ENCODE measurements at regions not wholly inside any gene's neighbourhood (a gene's known extent, or its start where the extent isn't known, plus 50 kb on each side); places are given as distances from the start of the nearest gene placed in this dataset.
A peak's percentile ranks its signal among the peaks of the same experiment; 100 is the strongest.

DNA sequence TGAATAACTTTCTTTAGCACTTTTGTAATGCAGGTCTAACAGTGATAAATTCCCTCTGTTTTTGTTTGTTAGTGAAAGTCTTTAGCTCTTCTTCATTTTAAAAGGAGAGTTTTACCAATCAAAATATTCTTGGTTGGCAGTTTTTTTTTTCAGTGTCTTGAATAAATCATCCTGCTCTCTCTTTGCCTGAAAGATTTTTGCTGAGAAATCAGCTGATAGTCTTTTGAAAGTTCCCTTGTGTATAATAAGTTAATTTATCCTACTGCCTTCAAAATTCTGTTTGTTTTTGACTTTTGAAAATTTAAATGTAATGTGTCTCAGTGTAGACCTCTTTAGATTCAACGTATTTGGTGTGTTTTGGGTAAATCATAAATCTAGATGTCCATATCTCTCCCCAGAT is 205.7 kb upstream of the NXPH2 start:
- DNase-seq (ENCODE audit: extremely low read depth, low read depth): no peak

DNA sequence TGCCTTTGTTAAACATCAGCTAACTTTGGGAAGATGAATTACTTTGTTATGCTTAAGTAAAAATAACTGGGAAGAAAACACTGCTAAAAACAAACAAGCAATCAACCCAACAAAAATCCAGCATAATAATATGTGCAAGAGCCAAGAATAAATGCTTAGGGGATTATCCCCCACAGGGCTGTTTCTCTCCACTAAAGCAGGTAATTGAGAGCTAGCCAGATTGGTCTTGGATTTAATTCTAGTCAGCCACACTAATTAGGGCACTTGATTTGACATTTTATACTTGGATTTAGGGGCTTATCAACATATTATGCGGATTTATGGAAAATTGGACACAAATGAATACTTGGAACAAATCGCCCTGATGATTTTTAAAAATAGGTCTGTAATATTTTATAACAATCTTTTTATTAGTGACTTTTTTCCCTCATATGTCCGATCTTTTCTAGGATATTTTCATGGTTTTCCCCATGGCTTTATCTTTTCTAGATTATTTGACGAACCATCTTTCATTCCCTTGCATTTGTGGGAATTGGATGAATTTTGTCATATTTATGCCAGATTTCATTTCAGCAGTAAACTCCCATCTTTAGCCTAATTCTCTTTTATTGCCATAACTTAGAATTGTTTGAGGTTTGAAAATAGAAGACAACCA is 199.1 kb upstream of the NXPH2 start:
- DNase-seq (ENCODE audit: extremely low read depth, low read depth): no peak

DNA sequence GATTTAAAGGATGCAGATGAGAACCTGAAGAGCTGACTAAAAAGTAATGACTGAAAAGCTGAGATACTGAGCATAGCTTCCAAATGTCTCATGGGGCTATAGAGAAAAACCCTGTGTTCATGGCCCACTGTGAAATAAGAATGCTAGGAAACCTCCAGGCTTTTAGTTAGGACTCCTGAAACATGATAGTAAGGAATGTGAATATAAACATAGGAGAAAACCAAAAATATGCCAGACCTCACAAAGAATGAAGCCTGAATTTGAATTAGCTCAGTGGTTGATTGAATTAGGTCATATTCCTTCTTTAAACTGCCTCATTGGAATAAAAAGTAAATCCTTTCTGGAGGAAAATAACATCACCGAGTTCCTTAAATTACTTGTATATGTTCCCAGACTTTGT is 194.5 kb upstream of the NXPH2 start:
- DNase-seq (ENCODE audit: extremely low read depth, low read depth): no peak

DNA sequence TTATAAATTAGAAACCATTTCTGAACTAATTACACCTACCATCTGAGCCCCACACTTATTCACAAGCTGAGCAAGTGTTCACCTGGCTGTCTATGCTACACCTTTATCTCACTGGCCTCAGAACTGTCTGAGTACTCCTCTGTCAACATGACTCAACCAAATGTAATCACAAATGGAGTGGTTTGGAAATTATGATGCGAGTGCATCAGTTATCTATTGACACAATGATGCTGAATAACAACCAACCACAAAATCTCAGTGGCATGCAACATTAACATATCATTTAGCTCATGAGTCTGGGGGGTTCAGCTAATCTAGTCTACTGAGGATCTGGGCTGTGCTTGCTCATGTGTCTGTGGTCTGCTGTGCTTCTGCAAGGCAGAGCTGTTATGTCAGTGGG is 184.2 kb upstream of the NXPH2 start:
- no peak for DNase-seq (ENCODE audit: extremely low read depth, low read depth)

DNA sequence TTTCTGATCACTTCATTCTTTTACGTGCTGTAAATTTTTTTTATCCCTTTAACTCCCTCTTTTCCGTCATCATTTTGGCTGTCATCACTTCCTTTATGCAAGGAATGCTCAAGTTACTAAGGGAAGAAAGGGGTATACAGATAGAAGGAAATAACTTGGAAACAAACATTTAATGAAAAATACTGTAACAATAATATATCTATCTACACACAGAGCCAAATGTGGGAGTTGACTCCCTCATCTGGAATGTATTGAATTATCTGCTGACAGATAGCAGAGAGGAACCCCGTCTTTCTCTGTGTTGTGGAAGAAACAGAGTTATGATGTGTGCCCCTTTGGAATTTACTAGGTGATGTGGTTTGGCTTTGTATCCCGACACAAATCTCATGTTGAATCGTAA is 182.5 kb upstream of the NXPH2 start:
- no peak for DNase-seq (ENCODE audit: extremely low read depth, low read depth)

DNA sequence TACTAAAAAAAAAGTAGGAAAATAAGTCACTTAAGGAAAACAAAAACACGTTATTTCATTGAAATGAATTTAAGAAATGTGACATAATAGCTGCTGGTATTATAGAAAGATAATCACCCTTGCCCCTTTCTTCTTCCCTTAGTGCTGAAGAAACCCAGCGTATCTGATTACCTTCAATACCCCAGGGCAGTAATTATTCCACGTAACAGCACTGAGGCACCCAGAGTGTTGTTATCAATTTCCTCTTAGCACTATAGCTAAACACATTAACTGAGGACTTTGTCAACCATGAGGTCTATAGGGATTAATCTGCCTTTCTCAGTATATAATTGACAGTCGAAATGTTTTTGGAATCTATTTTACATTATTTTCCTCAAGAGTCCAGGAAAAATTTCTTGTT is 180.0 kb upstream of the NXPH2 start:
- DNase-seq (ENCODE audit: extremely low read depth, low read depth): no peak

DNA sequence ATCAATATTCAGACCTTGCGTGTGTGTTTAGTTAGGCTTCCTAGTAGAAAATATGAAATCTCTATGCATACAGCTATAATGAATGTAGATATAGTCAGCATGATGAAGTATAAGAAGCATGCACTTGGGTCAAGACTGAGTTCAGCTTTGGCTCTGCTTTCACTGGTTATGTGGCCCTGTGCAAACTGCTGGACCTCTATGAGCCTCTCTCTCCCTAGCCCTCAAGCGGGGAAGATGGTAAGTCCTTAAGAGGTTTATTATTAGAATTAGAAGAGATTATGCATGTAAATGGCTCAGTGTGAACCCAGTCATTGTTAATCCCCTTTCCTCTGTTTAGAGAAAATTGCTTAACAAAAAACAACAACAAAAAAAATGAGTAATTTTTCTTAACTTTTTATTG is 178.8 kb upstream of the NXPH2 start:
- DNase-seq (ENCODE audit: extremely low read depth, low read depth): no peak

DNA sequence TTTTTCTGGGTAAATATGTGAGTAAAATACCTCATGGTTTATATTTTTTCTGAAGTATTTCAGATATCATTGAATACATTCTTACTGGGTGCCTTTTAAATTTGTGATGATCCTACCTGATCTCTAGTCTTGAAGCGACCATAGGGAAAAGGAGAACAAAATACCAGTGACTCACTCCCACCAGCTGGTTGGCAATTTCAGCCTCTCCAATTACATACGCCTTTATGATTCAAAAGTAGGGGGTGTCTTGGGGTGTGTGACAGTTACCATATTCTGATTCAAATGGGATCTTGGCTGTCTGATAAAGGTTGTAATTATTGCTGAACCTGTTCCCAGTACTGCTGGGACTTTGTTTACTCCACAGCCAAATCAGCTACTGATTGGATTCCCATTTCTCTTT is 175.9 kb upstream of the NXPH2 start:
- DNase-seq (ENCODE audit: extremely low read depth, low read depth): no peak

DNA sequence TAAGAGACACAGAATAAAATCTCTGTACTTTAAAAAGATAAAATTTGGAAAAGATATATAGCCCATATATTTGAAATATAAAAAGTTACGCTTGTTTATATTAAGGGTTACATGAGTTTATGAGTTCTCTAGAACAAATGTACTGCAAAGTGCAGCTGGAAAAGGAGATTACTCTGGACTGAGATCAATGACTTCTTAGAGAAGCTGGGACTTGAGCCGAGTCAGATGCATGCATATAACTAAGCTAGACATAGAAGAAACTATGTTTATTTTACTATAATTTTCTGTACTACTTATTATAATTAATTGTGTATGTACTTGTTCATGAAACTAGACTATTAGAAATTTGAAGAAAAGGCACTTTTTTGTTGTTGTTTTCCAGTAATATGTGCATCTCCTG is 170.3 kb upstream of the NXPH2 start:
- DNase-seq (ENCODE audit: extremely low read depth, low read depth): no peak

DNA sequence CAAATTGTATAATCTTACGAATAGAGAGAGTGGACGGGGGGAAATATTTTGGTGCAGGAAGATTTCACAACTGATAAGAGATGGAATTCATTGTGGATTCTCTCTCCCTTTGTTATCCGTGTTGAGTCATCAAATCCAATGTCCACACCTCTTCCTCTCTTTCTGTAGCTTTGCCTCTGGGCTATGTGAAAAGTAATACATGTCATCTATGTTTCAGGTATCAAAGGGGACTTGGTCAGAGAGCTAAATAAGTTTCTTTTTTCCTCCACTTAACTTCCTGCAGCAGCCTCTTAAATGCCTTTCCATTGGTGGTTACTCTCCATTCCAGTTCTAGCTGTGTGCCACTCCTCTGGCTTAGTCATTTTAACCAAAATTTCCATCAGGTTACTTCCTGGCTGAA is 169.3 kb upstream of the NXPH2 start:
- DNase-seq (ENCODE audit: extremely low read depth, low read depth): no peak

DNA sequence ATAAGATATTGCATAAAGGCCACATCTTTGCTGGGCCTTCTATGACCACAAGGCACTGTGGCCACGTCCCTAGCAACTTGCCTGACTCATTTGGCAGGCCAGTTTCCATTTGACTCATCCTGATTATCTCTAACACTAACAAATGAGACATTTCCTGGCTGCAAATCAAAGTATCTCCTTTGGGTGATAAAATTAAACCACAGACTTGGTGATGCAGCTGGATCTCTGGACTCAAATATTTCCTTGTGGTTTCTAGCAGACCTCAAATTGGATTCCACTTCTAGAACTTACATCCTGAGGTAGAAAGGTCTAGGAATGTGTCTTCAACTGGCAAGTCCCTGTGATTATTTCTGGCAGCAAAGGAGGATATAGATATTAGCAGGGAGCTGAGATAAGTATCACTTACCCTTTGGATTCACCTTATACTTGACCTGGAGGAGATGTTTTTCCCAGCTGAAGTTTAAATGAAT is 167.9 kb upstream of the NXPH2 start:
- DNase-seq (ENCODE audit: extremely low read depth, low read depth): peak; percentile 53

DNA sequence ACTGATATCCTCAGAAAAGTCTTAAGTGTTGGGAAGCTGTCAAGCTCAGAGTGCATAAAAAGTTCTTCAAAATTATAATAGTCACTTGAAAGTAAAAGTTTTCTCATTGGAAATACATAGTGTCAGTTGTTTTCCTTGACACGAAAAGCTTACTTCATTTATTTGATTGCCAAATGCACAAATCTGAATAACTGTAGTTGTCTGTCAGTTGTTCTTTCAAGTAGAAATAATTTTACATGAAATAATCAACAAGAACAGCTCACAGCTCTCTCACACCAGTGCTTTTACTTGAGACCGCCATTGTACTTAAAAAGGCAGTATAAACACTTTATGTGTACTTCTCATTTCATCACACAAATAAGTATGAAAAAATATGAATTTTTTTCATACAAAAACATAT is 163.3 kb upstream of the NXPH2 start:
- no peak for DNase-seq (ENCODE audit: extremely low read depth, low read depth)

DNA sequence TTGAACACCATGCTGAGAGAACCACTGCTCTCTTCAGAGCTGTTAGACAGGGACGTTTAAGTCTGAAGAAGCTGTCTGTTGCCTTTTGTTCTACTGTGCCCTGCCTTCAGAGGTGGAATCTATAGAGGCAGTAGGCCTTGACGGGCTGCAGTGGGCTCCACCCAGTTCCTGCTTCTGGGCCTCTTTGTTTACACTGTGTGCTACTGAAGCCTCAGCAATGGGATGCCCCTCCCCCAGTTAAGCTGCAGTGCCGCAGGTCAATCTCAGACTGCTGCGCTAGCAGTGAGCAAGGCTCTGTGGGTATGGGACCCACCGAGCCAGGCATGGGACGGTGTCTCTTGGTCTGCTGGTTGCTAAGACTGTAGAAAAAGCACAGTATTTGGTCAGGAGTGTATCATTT is 162.3 kb upstream of the NXPH2 start:
- no peak for DNase-seq (ENCODE audit: extremely low read depth, low read depth)

DNA sequence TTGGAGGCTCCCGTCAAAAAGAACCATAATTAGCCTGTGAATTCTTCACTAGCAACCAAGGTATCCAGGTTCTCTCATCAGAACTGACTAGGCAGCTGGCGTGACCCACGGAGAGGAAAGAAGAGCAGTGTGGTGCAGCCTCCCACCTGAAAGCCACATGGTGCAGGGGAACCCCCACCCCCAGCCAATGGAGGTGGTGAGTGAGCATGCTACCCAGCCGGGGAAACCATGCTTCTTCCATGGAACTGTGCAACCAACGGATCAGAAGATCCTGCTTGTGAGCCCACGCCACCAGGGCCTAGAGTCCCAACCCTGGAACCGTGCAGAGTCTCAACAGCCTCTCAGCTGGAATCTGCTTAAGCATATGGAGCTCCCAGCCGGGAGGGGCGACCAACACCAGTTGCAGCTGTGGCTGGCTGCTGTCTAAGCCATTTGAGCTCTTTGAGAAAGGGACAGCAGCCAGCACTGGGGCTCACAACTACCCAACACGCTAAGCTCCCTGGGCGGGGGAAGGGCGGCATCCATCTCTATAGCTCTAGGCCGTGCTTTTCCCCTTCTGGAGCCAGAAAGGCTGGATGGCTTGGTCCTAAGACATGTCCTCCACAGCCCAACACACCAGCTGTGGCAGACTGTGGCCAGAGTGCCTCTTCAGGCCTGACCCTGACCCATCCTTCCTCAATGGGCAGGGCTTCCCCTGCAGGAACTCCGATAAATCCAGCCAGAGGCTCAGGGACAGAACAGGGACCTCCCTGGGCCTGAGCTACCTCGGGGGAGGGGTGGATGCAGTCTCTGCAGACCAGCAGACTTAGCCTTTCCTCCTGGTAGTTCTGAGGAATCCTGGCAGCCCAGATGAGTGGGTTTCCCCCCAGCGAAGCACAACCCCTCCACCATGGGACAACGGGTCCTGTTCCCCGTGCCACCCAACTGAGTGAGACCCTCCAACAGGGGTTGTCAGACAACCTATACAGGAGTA is 151.4 kb upstream of the NXPH2 start:
- no peak for DNase-seq (ENCODE audit: extremely low read depth, low read depth)

DNA sequence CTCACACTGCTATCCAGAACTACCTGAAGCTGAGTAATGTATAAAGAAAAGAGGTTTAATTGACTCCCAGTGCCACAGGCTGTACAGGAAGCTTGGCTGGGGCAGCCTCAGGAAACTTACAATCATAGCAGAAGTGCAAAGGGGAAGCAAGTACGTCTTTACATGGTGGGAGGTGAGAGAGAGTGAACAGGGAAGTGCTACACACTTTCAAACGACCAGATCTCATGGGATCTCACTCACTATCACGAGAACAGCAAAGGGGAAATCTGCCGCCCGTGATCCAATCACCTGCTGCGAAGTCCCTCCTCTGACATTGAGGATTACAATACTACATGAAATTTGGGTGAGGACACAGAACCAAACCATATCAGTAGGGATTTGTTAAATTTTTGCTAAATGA is 150.4 kb upstream of the NXPH2 start:
- no peak for DNase-seq (ENCODE audit: extremely low read depth, low read depth)

DNA sequence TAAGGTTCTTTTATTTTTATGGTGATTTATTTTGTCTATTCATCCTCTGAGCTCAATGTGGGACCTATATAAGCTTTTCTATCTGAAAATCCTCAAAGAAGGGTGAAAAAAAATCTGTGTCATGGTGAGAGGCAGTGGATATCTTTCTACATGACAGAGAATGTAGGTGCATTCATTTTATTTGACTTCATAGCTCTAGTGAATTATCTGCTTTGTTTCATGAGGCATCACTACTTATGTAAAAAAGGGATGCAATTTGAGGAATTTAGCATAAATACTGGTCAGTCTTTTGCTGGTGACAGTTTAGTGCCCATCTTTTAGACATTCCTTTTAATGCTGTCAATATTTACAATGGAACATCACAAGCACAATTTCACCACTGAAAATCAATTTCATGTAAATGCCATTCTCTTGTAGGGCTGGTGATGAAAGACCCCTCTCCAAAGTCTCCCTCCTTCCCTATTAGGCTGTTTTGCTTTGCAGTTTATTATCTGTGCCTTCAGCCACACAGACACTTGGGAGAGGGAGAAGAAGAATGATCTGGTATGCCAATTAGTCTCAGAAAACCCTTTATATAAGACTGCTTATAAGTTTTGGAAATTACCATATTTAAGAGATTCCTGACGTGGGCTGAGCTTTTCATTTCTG is 148.3 kb upstream of the NXPH2 start:
- no peak for DNase-seq (ENCODE audit: extremely low read depth, low read depth)

DNA sequence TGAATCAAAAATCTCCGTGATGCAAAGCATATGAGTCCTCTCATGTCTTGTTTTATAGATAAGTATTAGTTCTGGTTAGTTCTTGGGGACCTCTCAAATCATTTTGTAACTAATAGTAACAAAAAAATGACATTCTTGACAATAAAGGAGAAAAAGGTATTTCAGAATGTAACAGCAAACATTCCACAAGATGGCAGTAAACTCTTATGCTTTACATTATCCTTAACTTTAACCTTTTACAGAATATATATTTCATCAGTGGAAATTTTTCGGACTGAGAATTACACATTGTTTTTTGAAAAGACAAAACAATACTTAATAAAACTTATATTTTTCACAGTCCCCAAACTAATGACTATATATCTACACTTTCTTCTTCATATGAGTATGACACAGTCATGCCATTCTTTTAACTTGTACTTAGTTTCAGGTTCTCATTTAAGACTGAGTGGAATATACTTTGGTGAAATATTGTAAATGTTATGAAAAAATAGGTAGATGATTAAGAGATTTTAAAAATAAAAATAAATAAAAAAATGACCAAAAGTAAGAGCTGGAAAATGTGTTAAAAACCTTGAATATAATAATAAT is 142.9 kb upstream of the NXPH2 start:
- peak; percentile 33 for DNase-seq (ENCODE audit: extremely low read depth, low read depth)

DNA sequence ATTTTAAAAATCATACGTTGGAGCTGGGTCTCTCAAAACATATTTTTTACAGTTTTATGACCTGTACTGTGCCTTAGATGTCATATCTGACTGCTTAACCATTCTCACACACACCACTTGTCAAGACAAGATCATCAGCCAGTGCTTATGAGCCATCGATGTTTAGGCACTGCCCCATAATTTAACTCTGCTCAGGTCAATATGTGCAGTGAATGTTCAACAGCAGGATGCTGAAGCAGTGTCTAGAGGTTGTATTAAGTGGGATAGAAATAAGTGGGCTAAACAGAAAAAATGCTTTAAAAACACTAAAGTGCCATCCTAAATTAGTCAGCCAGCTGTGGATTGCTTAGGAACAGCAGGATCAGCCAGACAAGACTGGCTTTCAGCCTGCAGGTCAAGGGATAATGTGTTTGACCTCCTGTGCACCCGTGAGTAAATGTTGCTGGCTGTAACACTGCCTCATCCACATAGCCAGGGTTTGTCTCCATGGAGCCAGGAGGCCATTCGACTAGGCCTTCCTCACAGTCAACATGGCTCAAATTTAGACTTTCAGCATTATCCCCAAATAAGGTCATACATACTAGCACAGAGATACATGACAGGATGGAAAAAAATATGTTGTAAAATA is 139.0 kb upstream of the NXPH2 start:
- DNase-seq (ENCODE audit: extremely low read depth, low read depth): no peak

DNA sequence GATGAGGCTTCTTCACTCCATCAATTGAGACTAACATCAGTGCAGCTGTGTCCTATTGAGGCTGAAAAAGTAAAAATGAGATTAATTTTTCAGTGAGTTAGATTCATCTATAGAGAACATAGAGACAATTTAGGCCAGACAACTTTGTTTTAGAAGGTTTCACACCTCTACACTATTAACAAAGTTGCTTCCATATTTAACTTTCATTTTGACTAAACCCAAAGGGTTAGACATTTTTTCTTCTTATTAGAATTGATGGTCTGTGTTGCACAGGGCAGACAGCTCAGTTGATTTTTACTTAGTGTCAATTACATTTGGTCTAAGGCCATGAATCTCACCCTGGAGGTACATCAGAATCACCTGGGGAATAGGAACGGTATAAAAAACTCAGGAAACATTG is 130.2 kb upstream of the NXPH2 start:
- no peak for DNase-seq (ENCODE audit: extremely low read depth, low read depth)

DNA sequence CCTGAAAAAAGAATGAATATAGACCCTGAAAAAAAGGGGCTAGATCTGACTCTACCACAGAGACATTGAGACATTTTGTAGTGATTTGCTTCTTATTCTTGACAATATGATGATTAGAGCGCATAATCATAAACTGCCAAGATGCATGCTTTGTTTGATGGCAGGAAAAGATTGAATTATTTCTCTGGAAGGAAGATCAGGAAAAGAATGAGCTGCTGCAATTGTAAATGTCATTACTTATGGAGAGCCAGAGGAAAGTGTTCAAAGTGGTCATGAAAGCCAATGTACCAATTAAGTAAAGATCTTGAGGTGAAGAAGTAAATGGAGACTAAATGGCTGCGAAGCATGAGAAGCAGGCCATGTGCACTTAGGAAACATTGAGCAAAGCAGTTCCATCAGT is 126.4 kb upstream of the NXPH2 start:
- DNase-seq (ENCODE audit: extremely low read depth, low read depth): no peak

All from NCI-H460 (cell line).